WI38 (cell line): ENCODE measurements at regions not wholly inside any gene's neighbourhood (a gene's known extent, or its start where the extent isn't known, plus 50 kb on each side); places are given as distances from the start of the nearest gene placed in this dataset.

Experiments used
- H3K4me3 ChIP-seq: 2 replicates; pipeline ENCODE4 v1.5.1; 2011; ENCODE audit warnings: low read depth, mild to moderate bottlenecking, control low read depth, low read length
- TF ChIP-seq, protein P1 (sequence below): IDR thresholded peaks from 2 replicates; pipeline ENCODE4 v1.5.1; 2012; ENCODE audit warnings: low read depth, mild to moderate bottlenecking, control low read depth, low read length

DNA sequence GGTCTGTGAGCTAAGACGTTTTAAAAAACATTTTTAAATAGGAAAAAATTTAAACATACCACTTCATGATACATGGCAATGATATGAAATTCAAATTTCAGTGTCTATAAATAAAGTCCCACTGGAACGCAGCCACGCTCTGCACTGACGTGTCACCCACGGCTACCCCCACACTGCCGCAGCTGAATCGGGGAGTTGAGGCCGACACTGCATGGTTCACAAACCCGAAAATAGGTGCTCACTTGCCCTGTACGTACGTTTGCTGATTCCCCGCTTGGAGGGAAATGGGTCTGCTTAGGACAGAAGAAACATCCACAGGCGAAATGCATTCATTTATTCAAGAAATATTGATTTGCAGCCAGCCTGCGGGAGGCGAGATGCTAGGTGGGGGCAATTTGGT lies 1342.3 kb downstream of the TBC1D22A start:
- no peak overlapping the region for H3K4me3 ChIP-seq
- TF ChIP-seq, protein P1, sequence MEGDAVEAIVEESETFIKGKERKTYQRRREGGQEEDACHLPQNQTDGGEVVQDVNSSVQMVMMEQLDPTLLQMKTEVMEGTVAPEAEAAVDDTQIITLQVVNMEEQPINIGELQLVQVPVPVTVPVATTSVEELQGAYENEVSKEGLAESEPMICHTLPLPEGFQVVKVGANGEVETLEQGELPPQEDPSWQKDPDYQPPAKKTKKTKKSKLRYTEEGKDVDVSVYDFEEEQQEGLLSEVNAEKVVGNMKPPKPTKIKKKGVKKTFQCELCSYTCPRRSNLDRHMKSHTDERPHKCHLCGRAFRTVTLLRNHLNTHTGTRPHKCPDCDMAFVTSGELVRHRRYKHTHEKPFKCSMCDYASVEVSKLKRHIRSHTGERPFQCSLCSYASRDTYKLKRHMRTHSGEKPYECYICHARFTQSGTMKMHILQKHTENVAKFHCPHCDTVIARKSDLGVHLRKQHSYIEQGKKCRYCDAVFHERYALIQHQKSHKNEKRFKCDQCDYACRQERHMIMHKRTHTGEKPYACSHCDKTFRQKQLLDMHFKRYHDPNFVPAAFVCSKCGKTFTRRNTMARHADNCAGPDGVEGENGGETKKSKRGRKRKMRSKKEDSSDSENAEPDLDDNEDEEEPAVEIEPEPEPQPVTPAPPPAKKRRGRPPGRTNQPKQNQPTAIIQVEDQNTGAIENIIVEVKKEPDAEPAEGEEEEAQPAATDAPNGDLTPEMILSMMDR = no peak

- H3K4me3 ChIP-seq = no peak overlapping the region
- TF ChIP-seq, protein P1 = no peak
Observed at GRCh38 chr22:48104102-48104738, 1341.8 kb downstream of the TBC1D22A start.

DNA sequence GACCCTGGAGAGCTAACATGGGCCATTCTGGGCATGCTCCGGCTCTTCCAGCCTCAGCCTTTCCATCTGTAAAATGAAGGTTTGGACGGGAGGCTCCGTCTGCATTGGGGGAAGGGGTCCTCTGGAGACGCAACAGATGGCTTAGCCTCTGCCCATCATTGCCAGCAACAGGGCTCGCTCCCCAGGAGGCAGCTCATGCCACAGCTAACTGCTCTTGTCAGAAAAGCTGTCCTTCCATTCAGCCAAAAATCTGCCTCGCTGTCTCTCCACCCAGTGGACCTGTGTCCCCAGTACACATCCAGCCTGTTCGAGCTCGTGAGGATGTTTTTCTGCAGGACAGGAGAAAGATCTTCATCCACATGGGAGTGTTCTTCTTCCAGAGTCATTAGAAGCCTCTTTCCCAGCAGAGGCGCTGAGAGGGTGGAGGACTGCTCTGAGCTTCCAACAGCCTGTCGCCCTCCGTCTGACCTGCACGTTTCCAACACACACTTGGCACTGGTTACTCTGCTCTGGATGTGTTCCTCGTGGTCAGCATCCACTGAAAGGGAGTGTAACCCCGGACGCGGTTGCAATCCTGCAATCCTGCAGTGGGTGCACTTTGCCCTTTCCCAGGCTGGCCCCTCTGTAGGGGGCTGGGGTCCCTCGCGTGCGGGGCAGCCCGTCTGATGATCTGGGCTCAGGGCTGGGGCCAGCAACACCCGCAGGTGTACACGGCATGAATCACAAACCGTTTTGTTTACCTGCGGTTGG lies 1340.9 kb downstream of the TBC1D22A start:
- TF ChIP-seq, protein P1 = no peak
- no peak overlapping the region for H3K4me3 ChIP-seq

DNA sequence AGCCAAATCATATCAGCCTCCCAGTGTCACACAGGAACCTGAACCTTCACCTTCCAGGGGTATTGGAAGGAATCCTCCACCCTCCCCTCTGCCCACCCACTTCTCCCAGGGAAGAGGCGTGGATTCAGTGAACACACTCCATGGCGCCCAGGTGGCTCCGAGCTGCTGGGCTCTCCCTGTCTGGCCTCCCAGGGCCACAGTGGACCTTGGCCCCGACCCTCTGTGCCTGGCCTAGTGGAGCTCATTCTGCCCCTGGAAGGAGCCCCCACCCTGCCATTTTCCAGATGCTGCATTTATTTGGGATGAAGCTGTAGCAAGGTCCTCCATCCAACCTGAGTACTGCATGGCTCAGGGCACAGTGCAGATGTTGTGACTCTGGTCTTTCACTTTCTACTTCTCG lies 1340.1 kb downstream of the TBC1D22A start:
- H3K4me3 ChIP-seq = no peak overlapping the region
- TF ChIP-seq, protein P1 = no peak

DNA sequence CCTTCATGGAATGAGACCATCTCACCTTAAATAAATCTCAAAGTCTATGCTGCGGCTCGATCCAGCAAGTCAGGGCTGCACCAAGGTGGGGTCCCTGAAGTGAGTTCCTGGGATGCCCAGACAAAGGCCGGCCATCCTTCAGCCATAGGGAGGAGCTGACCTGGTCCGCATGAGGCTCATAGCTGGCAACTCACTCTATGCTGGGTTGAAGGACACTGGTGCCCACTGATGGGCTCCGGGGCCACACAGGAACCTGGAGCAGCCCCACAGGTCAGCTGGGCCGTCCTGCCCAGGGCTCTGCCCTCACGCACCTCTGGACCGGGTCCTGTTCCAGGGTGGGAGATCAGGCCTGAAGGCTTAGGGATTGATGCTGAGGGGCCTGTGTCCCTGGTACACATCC lies 1339.3 kb downstream of the TBC1D22A start:
- TF ChIP-seq, protein P1 = no peak
- no peak overlapping the region for H3K4me3 ChIP-seq

DNA sequence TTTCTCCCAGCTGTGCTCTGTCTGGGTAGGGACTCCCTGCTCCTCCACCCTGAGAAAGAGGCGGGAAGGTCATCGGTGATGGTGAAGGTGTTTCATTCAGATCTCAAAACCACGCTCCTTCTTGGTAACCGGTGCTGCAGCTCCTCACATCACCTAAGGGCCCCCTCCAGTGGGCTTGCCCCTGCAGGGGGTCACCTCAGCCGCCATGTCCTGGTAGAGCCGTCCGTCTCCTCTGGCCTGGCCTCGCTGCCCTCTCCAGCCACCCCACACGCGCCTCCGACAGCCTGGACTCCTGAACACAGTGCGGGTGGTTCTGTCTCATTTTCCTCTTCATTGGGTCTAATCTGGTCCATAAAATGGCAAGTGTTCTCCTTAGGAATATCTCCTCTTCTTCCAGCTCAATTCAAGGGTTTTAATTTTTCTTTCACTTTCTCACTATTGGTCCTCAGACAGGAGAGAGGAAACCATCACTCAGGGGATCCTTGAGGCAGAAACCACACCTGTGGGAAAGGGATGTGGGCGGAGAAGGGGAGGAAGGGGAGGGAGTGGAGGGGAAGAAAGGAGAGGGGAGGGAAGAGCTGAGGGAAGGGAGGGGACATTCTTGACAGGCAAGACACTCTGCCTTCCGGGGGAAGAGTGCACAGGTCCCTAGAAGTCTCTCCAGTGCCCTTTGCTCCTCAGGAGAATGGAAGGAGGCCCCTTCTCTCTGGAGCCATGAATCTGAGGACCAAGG lies 1338.4 kb downstream of the TBC1D22A start:
- no peak overlapping the region for H3K4me3 ChIP-seq
- TF ChIP-seq, protein P1 = no peak

- no peak overlapping the region for H3K4me3 ChIP-seq
- TF ChIP-seq, protein P1 = no peak
Observed at GRCh38 chr22:48099671-48100070, 1337.2 kb downstream of the TBC1D22A start.
